GM12878 (cell line): ENCODE measurements at regions not wholly inside any gene's neighbourhood (a gene's known extent, or its start where the extent isn't known, plus 50 kb on each side); places are given as distances from the start of the nearest gene placed in this dataset.

Source experiments
- ATAC-seq: fragments of 200-7000 bp; cut with Tn5 transposase; 3 replicates; pipeline ENCODE4 v1.9.1; 2020; ENCODE audit warnings: mild to moderate bottlenecking, moderate library complexity
- BruUV-seq: library from RNA; stranded (reverse); fragments of 400-500 nt; replicated peaks from 2 replicates; lab custom pipeline; 2021; lab: Mats Ljungman, UMichigan
- CTCF ChIA-PET: fragments of 300-600 bp; sonication (Branson Sonifier 250); formaldehyde crosslinking; extraction: SDS; loops from one replicate; lab custom pipeline; 2021; ENCODE audit warnings: inconsistent platforms; lab: Yijun Ruan, JAX
- POLR2A ChIA-PET: fragments of 350-600 bp; formaldehyde crosslinking; extraction: SDS; loops from one replicate; lab custom pipeline; 2021; ENCODE audit warnings: inconsistent platforms; lab: Charles Lee
- RAD21 ChIA-PET: fragments of 300-600 bp; sonication (Branson Sonifier 250); formaldehyde crosslinking; loops from one replicate; lab custom pipeline; 2023; ENCODE audit warnings: antibody characterized with exemption; ENCODE audit not compliant: unreplicated experiment; lab: Charles Lee
- SMC1A ChIA-PET: fragments of 300-600 bp; sonication (Branson Sonifier 250); formaldehyde crosslinking; loops from one replicate; lab custom pipeline; 2023; ENCODE audit not compliant: unreplicated experiment, uncharacterized antibody; lab: Charles Lee
- DNase-seq: peaks from one replicate; pipeline ENCODE4 v3.0.0-alpha.2; 2011; ENCODE audit warnings: low read depth, low spot score
- FAIRE-seq: peaks from 3 replicates; lab custom pipeline; 2011; peaks lifted over from hg19 to GRCh38; lab: Jason Lieb, UNC
- H2AFZ ChIP-seq: 2 replicates; pipeline ENCODE4 v1.6.0; 2011; ENCODE audit warnings: low read depth, low read length, control low read depth; ENCODE audit not compliant: control insufficient read depth
- H3K27ac ChIP-seq: 2 replicates; pipeline ENCODE4 v1.5.1; 2011; ENCODE audit warnings: control low read depth; ENCODE audit not compliant: control insufficient read depth, insufficient read depth
- H3K27me3 ChIP-seq, 2 experiments: replicated peaks in 1 of 2; 2 replicates each; pipeline versions ENCODE4 v1.6.0 to v1.6.1; 2011; ENCODE audit warnings: low read length in 1 of 2; ENCODE audit not compliant: control insufficient read depth in 2 of 2, insufficient read depth in 2 of 2
- H3K36me3 ChIP-seq, 2 experiments: 2 replicates each; pipeline ENCODE4 v1.5.1; 2011; ENCODE audit warnings: low read length in 1 of 2; ENCODE audit not compliant: control insufficient read depth in 2 of 2, insufficient read depth in 2 of 2
- H3K4me1 ChIP-seq: 2 replicates; pipeline ENCODE4 v1.6.1; 2011; ENCODE audit warnings: mild to moderate bottlenecking, low read length, moderate library complexity, mixed read lengths; ENCODE audit not compliant: control insufficient read depth, insufficient read depth
- H3K4me2 ChIP-seq: 2 replicates; pipeline ENCODE4 v1.6.0; 2011; ENCODE audit warnings: control low read depth; ENCODE audit not compliant: control insufficient read depth, insufficient read depth
- H3K4me3 ChIP-seq: fragments of 200-600 bp; sonication (generic); 2 replicates; pipeline ENCODE4 v1.5.1; 2016
- H3K79me2 ChIP-seq: 2 replicates; pipeline ENCODE4 v1.6.0; 2011; ENCODE audit warnings: low read length; ENCODE audit not compliant: control insufficient read depth, insufficient read depth
- H3K9ac ChIP-seq: 2 replicates; pipeline ENCODE4 v1.8.0; 2011; ENCODE audit warnings: low read length, control low read depth, mixed read lengths; ENCODE audit not compliant: control insufficient read depth, insufficient read depth
- H3K9me3 ChIP-seq: replicated peaks from 3 replicates; pipeline ENCODE4 v1.5.1; 2011; ENCODE audit warnings: mild to moderate bottlenecking, low read length; ENCODE audit not compliant: control insufficient read depth, insufficient read depth
- H4K20me1 ChIP-seq: 2 replicates; pipeline ENCODE4 v1.6.0; 2011; ENCODE audit not compliant: control insufficient read depth, insufficient read depth
- CBFB ChIP-seq: IDR thresholded peaks from 2 replicates; pipeline ENCODE4 v1.6.1; 2016; ENCODE audit warnings: antibody characterized with exemption, low read depth
- CBX3 ChIP-seq: fragments of 200-600 bp; sonication (generic); IDR thresholded peaks from 2 replicates; pipeline ENCODE4 v1.6.1; 2016; ENCODE audit warnings: low read depth, borderline replicate concordance
- EED ChIP-seq: sonication (generic); IDR thresholded peaks from 2 replicates; pipeline ENCODE4 v1.6.1; 2016; ENCODE audit warnings: antibody characterized with exemption, low read depth
- JUNB ChIP-seq: IDR thresholded peaks from 2 replicates; pipeline ENCODE4 v1.6.1; 2016; ENCODE audit warnings: antibody characterized with exemption, mild to moderate bottlenecking
- MXI1 ChIP-seq: fragments of 150-350 bp; IDR thresholded peaks from 2 replicates; pipeline ENCODE4 v1.6.1; 2011; ENCODE audit warnings: low read depth, mild to moderate bottlenecking, inconsistent platforms, low read length, improper control_type of control experiment
- PAX8 ChIP-seq: fragments of 450-650 bp; IDR thresholded peaks from 2 replicates; pipeline ENCODE4 v1.6.1; 2017; ENCODE audit warnings: mild to moderate bottlenecking, moderate library complexity
- POLR2A ChIP-seq: IDR thresholded peaks from 2 replicates; pipeline ENCODE4 v1.6.1; 2011; ENCODE audit warnings: low read depth, mild to moderate bottlenecking, low read length
- RAD21 ChIP-seq: IDR thresholded peaks from 2 replicates; pipeline ENCODE4 v1.6.1; 2011; ENCODE audit warnings: mild to moderate bottlenecking, low read depth, low read length, moderate library complexity; ENCODE audit not compliant: insufficient read depth
- RB1 ChIP-seq: fragments of 450-650 bp; formaldehyde crosslinking; IDR thresholded peaks from 2 replicates; pipeline ENCODE4 v1.6.1; 2017; ENCODE audit warnings: mild to moderate bottlenecking, borderline replicate concordance
- TCF12 ChIP-seq: IDR thresholded peaks from 2 replicates; pipeline ENCODE4 v1.6.1; 2011; ENCODE audit warnings: low read depth, mild to moderate bottlenecking, low read length
- ZNF24 ChIP-seq: fragments of 450-650 bp; IDR thresholded peaks from 2 replicates; pipeline ENCODE4 v1.6.1; 2017; ENCODE audit warnings: antibody characterized with exemption, mild to moderate bottlenecking
- WGBS: methylation state at CpG from one replicate; pipeline ENCODE4 v1.1.6; 2016; ENCODE audit warnings: low lambda C conversion rate; ENCODE audit not compliant: insufficient replicate concordance, insufficient coverage; ENCODE audit errors: missing lambda C conversion rate; 5-methylcytosine and 5-hydroxymethylcytosine counted together
- in situ Hi-C: fragments of 300-500 bp; cut with MboI; formaldehyde crosslinking; loops from 9 replicates; pipeline ENCODE4 v1.14.3; 2018; ENCODE audit warnings: mixed read lengths
- intact Hi-C: fragments of 100-400 bp; cut with micrococcal nuclease; formaldehyde crosslinking; loops from one replicate; pipeline ENCODE4 v1.14.2; 2022; ENCODE audit not compliant: unreplicated experiment
- TF ChIP-seq, protein P1 (sequence below): IDR thresholded peaks from 2 replicates; pipeline ENCODE4 v1.6.1; 2012; ENCODE audit warnings: low read depth, low read length, improper control_type of control experiment
- TF ChIP-seq, protein P2 (sequence below): fragments of 450-650 bp; IDR thresholded peaks from 2 replicates; pipeline ENCODE4 v1.6.1; 2017; ENCODE audit warnings: low read depth, mild to moderate bottlenecking, moderate library complexity
- TF ChIP-seq, protein P3 (sequence below): IDR thresholded peaks from 2 replicates; pipeline ENCODE4 v1.6.1; 2012; ENCODE audit warnings: mild to moderate bottlenecking, low read depth, low read length
- TF ChIP-seq, protein P4 (sequence below): fragments of 450-650 bp; IDR thresholded peaks from 2 replicates; pipeline ENCODE4 v1.6.1; 2017; ENCODE audit warnings: mild to moderate bottlenecking, moderate library complexity

DNA sequence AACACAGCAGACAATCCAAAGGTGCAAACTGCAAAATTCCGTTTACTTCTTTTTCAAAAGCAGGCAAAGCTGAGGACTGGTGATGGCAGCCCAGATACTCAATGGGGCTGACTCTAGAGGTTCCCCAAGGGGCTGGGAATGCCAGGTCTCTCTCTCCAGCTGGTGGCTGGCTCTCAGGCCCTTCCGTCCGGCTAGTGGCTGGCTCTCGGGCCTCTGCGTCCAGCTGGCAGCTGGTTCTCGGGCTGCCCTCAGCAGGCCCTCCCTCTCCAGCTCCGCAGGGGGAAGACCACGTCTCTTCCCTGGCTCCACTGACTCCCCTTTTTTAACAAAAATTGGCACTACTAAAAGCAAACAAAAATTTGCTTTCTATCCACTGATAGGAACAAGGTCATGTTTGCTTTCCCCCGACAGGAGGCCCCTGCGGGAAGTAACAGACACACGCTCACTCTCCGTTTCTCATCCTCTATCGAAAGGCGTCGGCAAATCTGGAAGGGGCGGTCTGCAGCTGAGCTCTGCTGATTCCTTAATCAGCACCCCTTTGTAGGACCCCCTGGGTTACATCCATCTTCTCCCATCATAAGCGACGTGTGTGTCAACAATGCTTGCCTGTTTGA is 381.4 kb downstream of the BRD1 start:
- Histone ChIP-seq H3K9ac (no peak overlapping the region), H2AFZ (no peak overlapping the region), H3K4me1 (no peaks in the 10 kb centered on the region), H3K36me3 (no peaks in the 10 kb centered on the region), H3K4me3 (no peak overlapping the region), H4K20me1 (no peaks in the 10 kb centered on the region), H3K27ac (no peak overlapping the region), H3K4me2 (no peak overlapping the region), H3K79me2 (no peaks in the 10 kb centered on the region), H3K9me3 (no peaks in the 10 kb centered on the region; the same call in 2 of the 3 replicates), H3K27me3 (no peaks in the 10 kb centered on the region)
- CTCF ChIA-PET, result no interaction called here
- no TSS peak for BruUV-seq
- intact Hi-C loops (no loop called here), in situ Hi-C loops (no loop called here)
- ATAC-seq (no peak), DNase-seq (no peak), FAIRE-seq (no peak)
- SMC1A ChIA-PET, result interaction anchor here (0.6 kb wide), 1 partner anchor 525 kb away, joined by 3 read pairs; no protein-coding TSS in a partner anchor
- WGBS, result 71% methylated on average over 18 of the region's 18 CpGs
- POLR2A ChIA-PET, result no interaction called here
- RAD21 ChIA-PET, result no interaction called here
- no peak for TF ChIP-seq ZNF24
- TF ChIP-seq, protein P1, sequence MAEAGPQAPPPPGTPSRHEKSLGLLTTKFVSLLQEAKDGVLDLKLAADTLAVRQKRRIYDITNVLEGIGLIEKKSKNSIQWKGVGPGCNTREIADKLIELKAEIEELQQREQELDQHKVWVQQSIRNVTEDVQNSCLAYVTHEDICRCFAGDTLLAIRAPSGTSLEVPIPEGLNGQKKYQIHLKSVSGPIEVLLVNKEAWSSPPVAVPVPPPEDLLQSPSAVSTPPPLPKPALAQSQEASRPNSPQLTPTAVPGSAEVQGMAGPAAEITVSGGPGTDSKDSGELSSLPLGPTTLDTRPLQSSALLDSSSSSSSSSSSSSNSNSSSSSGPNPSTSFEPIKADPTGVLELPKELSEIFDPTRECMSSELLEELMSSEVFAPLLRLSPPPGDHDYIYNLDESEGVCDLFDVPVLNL, result no peak
- no peak for TF ChIP-seq CBFB
- TF ChIP-seq RAD21, result no peak
- TF ChIP-seq, protein P2, sequence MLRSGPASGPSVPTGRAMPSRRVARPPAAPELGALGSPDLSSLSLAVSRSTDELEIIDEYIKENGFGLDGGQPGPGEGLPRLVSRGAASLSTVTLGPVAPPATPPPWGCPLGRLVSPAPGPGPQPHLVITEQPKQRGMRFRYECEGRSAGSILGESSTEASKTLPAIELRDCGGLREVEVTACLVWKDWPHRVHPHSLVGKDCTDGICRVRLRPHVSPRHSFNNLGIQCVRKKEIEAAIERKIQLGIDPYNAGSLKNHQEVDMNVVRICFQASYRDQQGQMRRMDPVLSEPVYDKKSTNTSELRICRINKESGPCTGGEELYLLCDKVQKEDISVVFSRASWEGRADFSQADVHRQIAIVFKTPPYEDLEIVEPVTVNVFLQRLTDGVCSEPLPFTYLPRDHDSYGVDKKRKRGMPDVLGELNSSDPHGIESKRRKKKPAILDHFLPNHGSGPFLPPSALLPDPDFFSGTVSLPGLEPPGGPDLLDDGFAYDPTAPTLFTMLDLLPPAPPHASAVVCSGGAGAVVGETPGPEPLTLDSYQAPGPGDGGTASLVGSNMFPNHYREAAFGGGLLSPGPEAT, result no peak
- no peak for TF ChIP-seq POLR2A
- no peak for TF ChIP-seq CBX3
- TF ChIP-seq, protein P3, sequence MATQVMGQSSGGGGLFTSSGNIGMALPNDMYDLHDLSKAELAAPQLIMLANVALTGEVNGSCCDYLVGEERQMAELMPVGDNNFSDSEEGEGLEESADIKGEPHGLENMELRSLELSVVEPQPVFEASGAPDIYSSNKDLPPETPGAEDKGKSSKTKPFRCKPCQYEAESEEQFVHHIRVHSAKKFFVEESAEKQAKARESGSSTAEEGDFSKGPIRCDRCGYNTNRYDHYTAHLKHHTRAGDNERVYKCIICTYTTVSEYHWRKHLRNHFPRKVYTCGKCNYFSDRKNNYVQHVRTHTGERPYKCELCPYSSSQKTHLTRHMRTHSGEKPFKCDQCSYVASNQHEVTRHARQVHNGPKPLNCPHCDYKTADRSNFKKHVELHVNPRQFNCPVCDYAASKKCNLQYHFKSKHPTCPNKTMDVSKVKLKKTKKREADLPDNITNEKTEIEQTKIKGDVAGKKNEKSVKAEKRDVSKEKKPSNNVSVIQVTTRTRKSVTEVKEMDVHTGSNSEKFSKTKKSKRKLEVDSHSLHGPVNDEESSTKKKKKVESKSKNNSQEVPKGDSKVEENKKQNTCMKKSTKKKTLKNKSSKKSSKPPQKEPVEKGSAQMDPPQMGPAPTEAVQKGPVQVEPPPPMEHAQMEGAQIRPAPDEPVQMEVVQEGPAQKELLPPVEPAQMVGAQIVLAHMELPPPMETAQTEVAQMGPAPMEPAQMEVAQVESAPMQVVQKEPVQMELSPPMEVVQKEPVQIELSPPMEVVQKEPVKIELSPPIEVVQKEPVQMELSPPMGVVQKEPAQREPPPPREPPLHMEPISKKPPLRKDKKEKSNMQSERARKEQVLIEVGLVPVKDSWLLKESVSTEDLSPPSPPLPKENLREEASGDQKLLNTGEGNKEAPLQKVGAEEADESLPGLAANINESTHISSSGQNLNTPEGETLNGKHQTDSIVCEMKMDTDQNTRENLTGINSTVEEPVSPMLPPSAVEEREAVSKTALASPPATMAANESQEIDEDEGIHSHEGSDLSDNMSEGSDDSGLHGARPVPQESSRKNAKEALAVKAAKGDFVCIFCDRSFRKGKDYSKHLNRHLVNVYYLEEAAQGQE, result no peak
- TF ChIP-seq RB1, result no peak
- no peak for TF ChIP-seq PAX8
- no peak for TF ChIP-seq MXI1
- no peak for TF ChIP-seq JUNB
- TF ChIP-seq, protein P4, sequence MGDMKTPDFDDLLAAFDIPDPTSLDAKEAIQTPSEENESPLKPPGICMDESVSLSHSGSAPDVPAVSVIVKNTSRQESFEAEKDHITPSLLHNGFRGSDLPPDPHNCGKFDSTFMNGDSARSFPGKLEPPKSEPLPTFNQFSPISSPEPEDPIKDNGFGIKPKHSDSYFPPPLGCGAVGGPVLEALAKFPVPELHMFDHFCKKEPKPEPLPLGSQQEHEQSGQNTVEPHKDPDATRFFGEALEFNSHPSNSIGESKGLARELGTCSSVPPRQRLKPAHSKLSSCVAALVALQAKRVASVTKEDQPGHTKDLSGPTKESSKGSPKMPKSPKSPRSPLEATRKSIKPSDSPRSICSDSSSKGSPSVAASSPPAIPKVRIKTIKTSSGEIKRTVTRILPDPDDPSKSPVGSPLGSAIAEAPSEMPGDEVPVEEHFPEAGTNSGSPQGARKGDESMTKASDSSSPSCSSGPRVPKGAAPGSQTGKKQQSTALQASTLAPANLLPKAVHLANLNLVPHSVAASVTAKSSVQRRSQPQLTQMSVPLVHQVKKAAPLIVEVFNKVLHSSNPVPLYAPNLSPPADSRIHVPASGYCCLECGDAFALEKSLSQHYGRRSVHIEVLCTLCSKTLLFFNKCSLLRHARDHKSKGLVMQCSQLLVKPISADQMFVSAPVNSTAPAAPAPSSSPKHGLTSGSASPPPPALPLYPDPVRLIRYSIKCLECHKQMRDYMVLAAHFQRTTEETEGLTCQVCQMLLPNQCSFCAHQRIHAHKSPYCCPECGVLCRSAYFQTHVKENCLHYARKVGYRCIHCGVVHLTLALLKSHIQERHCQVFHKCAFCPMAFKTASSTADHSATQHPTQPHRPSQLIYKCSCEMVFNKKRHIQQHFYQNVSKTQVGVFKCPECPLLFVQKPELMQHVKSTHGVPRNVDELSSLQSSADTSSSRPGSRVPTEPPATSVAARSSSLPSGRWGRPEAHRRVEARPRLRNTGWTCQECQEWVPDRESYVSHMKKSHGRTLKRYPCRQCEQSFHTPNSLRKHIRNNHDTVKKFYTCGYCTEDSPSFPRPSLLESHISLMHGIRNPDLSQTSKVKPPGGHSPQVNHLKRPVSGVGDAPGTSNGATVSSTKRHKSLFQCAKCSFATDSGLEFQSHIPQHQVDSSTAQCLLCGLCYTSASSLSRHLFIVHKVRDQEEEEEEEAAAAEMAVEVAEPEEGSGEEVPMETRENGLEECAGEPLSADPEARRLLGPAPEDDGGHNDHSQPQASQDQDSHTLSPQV, result no peak
- no peak for TF ChIP-seq EED
- no peak for TF ChIP-seq TCF12
